ENCODE measurements at regions not wholly inside any gene's neighbourhood (a gene's known extent, or its start where the extent isn't known, plus 50 kb on each side); places are given as distances from the start of the nearest gene placed in this dataset.
A peak's percentile ranks its signal among the peaks of the same experiment; 100 is the strongest.

GRCh38 chr14:56471056-56471455 is 108.5 kb upstream of the TMEM260 start:
- Mint-ChIP-seq H3K27ac (no peak overlapping the region), H3K9me3 (no peaks in the 10 kb centered on the region), H3K27me3 (peaks cover 3 to 19% of the 10 kb centered on the region in 2 donors), H3K36me3 (no peaks in the 10 kb centered on the region), H3K4me3 (no peak overlapping the region), H3K4me1 (no peaks in the 10 kb centered on the region)
- Histone ChIP-seq H3K36me3 (ENCODE audit: insufficient read depth, low read length) (no peaks in the 10 kb centered on the region), H3K27ac (ENCODE audit: low read depth, low read length) (no peak overlapping the region), H3K9me3 (ENCODE audit: low read length) (no peaks in the 10 kb centered on the region), H3K27me3 (ENCODE audit: insufficient read depth, low read length, poor library complexity, severe bottlenecking) (no peaks in the 10 kb centered on the region), H3K4me3 (ENCODE audit: low read length) (no peak overlapping the region), H3K4me1 (ENCODE audit: insufficient read depth, low read length) (no peaks in the 10 kb centered on the region)
- CTCF ChIA-PET = no interaction called here
- POLR2A ChIA-PET = no interaction called here
- no peak for DNase-seq

- Histone ChIP-seq H3K36me3 (ENCODE audit: insufficient read depth, low read length) (no peaks in the 10 kb centered on the region), H3K4me3 (ENCODE audit: low read length) (no peak overlapping the region), H3K27me3 (ENCODE audit: insufficient read depth, low read length, poor library complexity, severe bottlenecking) (no peaks in the 10 kb centered on the region), H3K9me3 (ENCODE audit: low read length) (no peaks in the 10 kb centered on the region), H3K4me1 (ENCODE audit: insufficient read depth, low read length) (no peaks in the 10 kb centered on the region), H3K27ac (ENCODE audit: low read depth, low read length) (no peak overlapping the region)
- H3K4me1 Mint-ChIP-seq = no peaks in the 10 kb centered on the region
- ChIA-PET CTCF (interaction anchor here (0.6 to 2.1 kb wide), 13 partner anchors 10 to 1229 kb away, joined by 3 to 19 read pairs (median 3); no protein-coding TSS in a partner anchor), POLR2A (no interaction called here)
- peak in 1 of 5 donors; percentile 27 for DNase-seq
- H3K4me3 Mint-ChIP-seq = no peak overlapping the region
- H3K9me3 Mint-ChIP-seq = no peaks in the 10 kb centered on the region
- H3K27ac Mint-ChIP-seq = no peak overlapping the region
- H3K36me3 Mint-ChIP-seq = no peaks in the 10 kb centered on the region
- H3K27me3 Mint-ChIP-seq = peaks cover 3 to 27% of the 10 kb centered on the region in 2 donors
Measured at GRCh38 chr14:56474419-56475022, 105.1 kb upstream of the TMEM260 start.

- peaks cover 3 to 27% of the 10 kb centered on the region in 2 donors for H3K27me3 Mint-ChIP-seq
- no peak overlapping the region for H3K4me3 Mint-ChIP-seq
- no peaks in the 10 kb centered on the region for H3K36me3 Mint-ChIP-seq
- H3K27ac Mint-ChIP-seq = no peak overlapping the region
- no peaks in the 10 kb centered on the region for H3K9me3 Mint-ChIP-seq
- peaks cover 3% of the 10 kb centered on the region for H3K27me3 ChIP-seq (ENCODE audit: insufficient read depth, low read length, poor library complexity, severe bottlenecking)
- no peaks in the 10 kb centered on the region for H3K4me1 ChIP-seq (ENCODE audit: insufficient read depth, low read length)
- DNase-seq = no peak
- POLR2A ChIA-PET = no interaction called here
- CTCF ChIA-PET = interaction anchor here (2.7 kb wide), 1 partner anchor 8 kb away, joined by 6 read pairs; no protein-coding TSS in a partner anchor
- no peak overlapping the region for H3K27ac ChIP-seq (ENCODE audit: low read depth, low read length)
- no peaks in the 10 kb centered on the region for H3K4me1 Mint-ChIP-seq
- no peaks in the 10 kb centered on the region for H3K36me3 ChIP-seq (ENCODE audit: insufficient read depth, low read length)
- H3K9me3 ChIP-seq (ENCODE audit: low read length) = no peaks in the 10 kb centered on the region
- H3K4me3 ChIP-seq (ENCODE audit: low read length) = no peak overlapping the region
Measured at GRCh38 chr14:56482310-56482911, 97.2 kb upstream of the TMEM260 start.

- Mint-ChIP-seq H3K27ac (no peak overlapping the region), H3K27me3 (peaks cover 3 to 20% of the 10 kb centered on the region in 2 donors), H3K4me1 (peaks cover 5 to 10% (median 7%) of the 10 kb centered on the region in 3 donors), H3K4me3 (no peak overlapping the region), H3K9me3 (no peaks in the 10 kb centered on the region), H3K36me3 (no peaks in the 10 kb centered on the region)
- ChIA-PET POLR2A (no interaction called here), CTCF (interaction anchor here (1.2 kb wide), 1 partner anchor 13 kb away, joined by 3 read pairs; no protein-coding TSS in a partner anchor)
- H3K4me1 ChIP-seq (ENCODE audit: insufficient read depth, low read length) = no peaks in the 10 kb centered on the region
- H3K9me3 ChIP-seq (ENCODE audit: low read length) = no peaks in the 10 kb centered on the region
- no peak overlapping the region for H3K4me3 ChIP-seq (ENCODE audit: low read length)
- H3K27me3 ChIP-seq (ENCODE audit: insufficient read depth, low read length, poor library complexity, severe bottlenecking) = peaks cover 3% of the 10 kb centered on the region
- no peak for DNase-seq
- H3K27ac ChIP-seq (ENCODE audit: low read depth, low read length) = no peak overlapping the region
- H3K36me3 ChIP-seq (ENCODE audit: insufficient read depth, low read length) = no peaks in the 10 kb centered on the region
Measured at GRCh38 chr14:56487090-56487667, 92.4 kb upstream of the TMEM260 start.

- Histone ChIP-seq H3K27me3 (ENCODE audit: insufficient read depth, low read length, poor library complexity, severe bottlenecking) (no peaks in the 10 kb centered on the region), H3K27ac (ENCODE audit: low read depth, low read length) (no peak overlapping the region), H3K9me3 (ENCODE audit: low read length) (no peaks in the 10 kb centered on the region), H3K4me3 (ENCODE audit: low read length) (no peak overlapping the region), H3K36me3 (ENCODE audit: insufficient read depth, low read length) (no peaks in the 10 kb centered on the region), H3K4me1 (ENCODE audit: insufficient read depth, low read length) (no peaks in the 10 kb centered on the region)
- Mint-ChIP-seq H3K27me3 (peaks cover 1 to 17% of the 10 kb centered on the region in 2 donors), H3K9me3 (no peaks in the 10 kb centered on the region), H3K27ac (no peak overlapping the region), H3K36me3 (no peaks in the 10 kb centered on the region), H3K4me3 (no peak overlapping the region), H3K4me1 (peaks cover 5 to 10% (median 7%) of the 10 kb centered on the region in 3 donors)
- ChIA-PET POLR2A (no interaction called here), CTCF (interaction anchor here (1.2 to 1.5 kb wide), 2 partner anchors 13 to 755 kb away, joined by 3 read pairs; no protein-coding TSS in a partner anchor)
- DNase-seq = no peak
Measured at GRCh38 chr14:56487761-56488160, 91.8 kb upstream of the TMEM260 start.

- Mint-ChIP-seq H3K27me3 (peaks cover 0 to 14% of the 10 kb centered on the region in 2 donors), H3K27ac (no peak overlapping the region), H3K36me3 (no peaks in the 10 kb centered on the region), H3K9me3 (no peaks in the 10 kb centered on the region), H3K4me3 (no peak overlapping the region), H3K4me1 (peaks cover 5 to 10% (median 7%) of the 10 kb centered on the region in 3 donors)
- H3K36me3 ChIP-seq (ENCODE audit: insufficient read depth, low read length) = no peaks in the 10 kb centered on the region
- ChIA-PET POLR2A (no interaction called here), CTCF (interaction anchor here (1.2 to 1.5 kb wide), 2 partner anchors 756 to 1042 kb away, joined by 3 read pairs; no protein-coding TSS in a partner anchor)
- no peak for DNase-seq
- no peaks in the 10 kb centered on the region for H3K4me1 ChIP-seq (ENCODE audit: insufficient read depth, low read length)
- no peak overlapping the region for H3K4me3 ChIP-seq (ENCODE audit: low read length)
- no peaks in the 10 kb centered on the region for H3K27me3 ChIP-seq (ENCODE audit: insufficient read depth, low read length, poor library complexity, severe bottlenecking)
- no peak overlapping the region for H3K27ac ChIP-seq (ENCODE audit: low read depth, low read length)
- no peaks in the 10 kb centered on the region for H3K9me3 ChIP-seq (ENCODE audit: low read length)
Measured at GRCh38 chr14:56488306-56488705, 91.3 kb upstream of the TMEM260 start.

GRCh38 chr14:56490379-56490778 is 89.2 kb upstream of the TMEM260 start:
- Histone ChIP-seq H3K4me1 (ENCODE audit: insufficient read depth, low read length) (no peaks in the 10 kb centered on the region), H3K9me3 (ENCODE audit: low read length) (no peaks in the 10 kb centered on the region), H3K27me3 (ENCODE audit: insufficient read depth, low read length, poor library complexity, severe bottlenecking) (no peaks in the 10 kb centered on the region), H3K27ac (ENCODE audit: low read depth, low read length) (no peak overlapping the region), H3K4me3 (ENCODE audit: low read length) (no peak overlapping the region), H3K36me3 (ENCODE audit: insufficient read depth, low read length) (no peaks in the 10 kb centered on the region)
- Mint-ChIP-seq H3K27me3 (peaks cover 2 to 14% of the 10 kb centered on the region in 2 donors), H3K27ac (no peak overlapping the region), H3K4me3 (no peak overlapping the region), H3K4me1 (peaks cover 5 to 10% (median 7%) of the 10 kb centered on the region in 3 donors), H3K36me3 (no peaks in the 10 kb centered on the region), H3K9me3 (no peaks in the 10 kb centered on the region)
- CTCF ChIA-PET = interaction anchor here (0.9 to 1.7 kb wide), 13 partner anchors 9 to 829 kb away, joined by 3 to 10 read pairs (median 4); no protein-coding TSS in a partner anchor
- POLR2A ChIA-PET = no interaction called here
- DNase-seq = peak in 2 of 5 donors; percentile 9 to 17
